Activated CD4-positive, alpha-beta T cell treated with anti-CD3 and anti-CD28 coated beads, Interleukin-10, Interleukin-2, amounts not matched to agents 100 ng/mL and 50 ng/mL, durations not matched to agents 16 hours and 8 hours (primary cell): ENCODE measurements at regions not wholly inside any gene's neighbourhood (a gene's known extent, or its start where the extent isn't known, plus 50 kb on each side); places are given as distances from the start of the nearest gene placed in this dataset.

ENCODE experiments used
- DNase-seq: peaks from one replicate; pipeline ENCODE4 v3.0.0-alpha.2; 2020

GRCh38 chr5:175765858-175766257 lies 105.5 kb upstream of the CPLX2 start:
- DNase-seq: peak; percentile 25

- no peak for DNase-seq
Measured at GRCh38 chr5:175766963-175767362, 104.4 kb upstream of the CPLX2 start.

DNA sequence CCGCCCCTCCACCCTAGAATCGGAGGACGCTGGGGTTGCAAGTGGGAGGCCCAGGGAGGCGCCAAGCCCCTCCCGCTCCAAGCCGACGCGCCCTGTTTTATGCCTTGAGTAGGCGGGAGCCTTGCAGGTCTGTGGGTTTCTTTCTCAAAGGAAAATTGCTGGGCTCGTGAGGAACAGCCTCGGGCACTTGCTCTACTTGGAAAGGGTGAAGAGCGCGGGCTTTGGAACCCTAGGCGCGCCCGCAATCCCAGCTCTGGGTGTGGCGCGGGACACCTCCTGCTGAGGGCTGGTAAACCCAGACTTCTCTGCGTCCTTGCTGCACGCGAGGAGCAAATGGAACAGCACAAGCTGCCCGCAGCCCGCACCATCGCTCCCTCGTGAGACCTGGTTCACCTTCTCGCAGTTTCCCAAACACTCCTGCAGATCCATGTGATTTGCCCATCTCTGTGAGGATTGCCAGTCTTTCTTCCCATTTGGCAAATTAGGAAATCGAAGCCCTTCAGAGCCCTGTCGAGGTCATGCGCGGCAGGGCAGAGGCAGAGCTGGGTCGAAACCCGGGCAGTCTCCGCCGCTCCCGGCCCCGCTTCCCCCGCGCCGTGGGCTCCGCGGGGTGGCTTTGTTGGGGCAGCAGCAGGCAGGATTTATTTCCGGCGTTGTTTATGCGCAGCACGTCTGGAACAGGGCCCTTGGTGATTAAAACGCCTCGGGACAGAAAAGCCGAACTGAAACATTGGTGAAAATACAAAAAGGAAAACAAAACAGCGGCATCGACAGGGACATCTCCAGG lies 98.4 kb upstream of the CPLX2 start:
- no peak for DNase-seq

DNA sequence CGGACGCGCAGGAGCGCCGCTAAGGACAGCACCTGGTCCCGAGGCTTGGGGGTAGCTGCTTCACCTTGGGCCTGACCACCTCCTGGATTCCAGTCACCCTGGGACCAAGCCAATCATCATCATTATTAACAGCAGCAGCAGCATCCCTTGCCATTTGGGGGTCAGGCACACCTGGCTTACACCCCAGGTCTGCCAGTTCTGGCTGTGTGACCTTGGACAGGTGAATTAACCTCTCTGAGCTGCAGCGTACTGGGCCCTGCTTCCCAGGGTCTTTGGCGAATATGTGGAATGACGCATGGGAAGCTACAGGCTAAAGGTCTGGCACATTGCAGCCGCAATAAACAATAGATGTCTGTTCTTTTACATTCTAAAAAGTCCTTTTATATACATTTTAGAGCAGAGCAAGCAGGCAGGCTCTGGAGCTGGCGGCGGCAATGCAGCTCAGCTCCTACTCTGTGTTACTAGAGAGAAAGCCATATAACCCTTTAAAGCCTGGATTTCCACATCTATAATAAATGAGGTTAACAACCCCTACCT lies 97.8 kb upstream of the CPLX2 start:
- no peak for DNase-seq

DNA sequence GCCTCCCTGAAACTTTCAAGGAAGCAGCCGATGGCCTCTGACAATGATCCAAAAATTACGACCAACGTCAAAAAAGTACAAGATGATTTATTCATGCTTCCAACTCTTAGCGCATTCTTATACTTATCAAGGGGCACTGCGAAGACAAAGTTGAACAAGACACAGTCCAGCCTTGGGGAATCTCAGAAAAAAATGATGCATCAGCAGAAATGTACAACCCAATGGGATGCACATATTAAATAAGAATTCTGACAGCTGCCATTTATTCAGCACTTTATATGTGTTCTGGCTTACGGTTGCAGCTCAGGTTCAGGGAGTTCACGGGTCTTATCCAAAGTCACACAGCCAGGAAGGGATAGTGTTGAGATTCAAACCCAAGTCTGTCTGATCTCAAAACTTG lies 96.0 kb upstream of the CPLX2 start:
- no peak for DNase-seq

GRCh38 chr5:175778951-175779503 lies 92.4 kb upstream of the CPLX2 start:
- no peak for DNase-seq

DNA sequence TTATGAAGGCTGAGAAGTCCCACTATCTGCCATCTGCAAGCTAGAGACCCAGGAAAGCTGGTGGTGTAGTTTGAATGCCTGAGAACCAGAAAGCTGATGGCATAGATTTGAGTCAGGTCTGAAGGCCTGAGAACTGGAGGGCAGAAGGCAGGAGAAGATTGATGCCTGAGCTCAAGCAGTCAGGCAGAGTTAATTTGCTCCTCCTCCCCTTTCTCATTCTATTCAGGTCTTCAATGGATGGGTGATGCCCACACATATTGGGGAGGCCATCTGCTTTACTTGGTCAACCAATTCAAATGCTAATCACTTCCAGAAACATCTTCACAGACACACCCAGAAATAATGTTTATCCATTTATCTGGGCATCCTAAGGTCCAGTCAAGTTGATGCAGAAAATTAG lies 87.6 kb upstream of the CPLX2 start:
- no peak for DNase-seq

DNA sequence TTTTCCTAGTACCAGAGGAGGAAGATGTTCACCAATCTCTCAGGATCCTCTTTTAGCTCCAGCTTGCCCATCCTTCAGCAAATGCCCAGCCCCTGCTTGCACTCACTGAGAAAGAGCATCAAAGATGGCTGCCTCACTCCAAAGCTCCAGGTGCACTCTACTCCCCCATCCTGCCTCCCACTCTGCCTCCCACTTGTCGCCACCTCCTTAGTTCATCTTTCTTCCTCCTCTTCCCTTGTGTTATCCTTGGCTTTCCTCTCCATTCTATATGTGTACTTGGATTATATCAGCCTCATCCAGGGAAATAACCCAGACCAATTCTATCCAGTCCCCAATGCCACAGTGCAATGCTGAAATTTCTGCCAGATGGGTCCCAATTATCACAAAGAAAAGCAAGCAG lies 87.1 kb upstream of the CPLX2 start:
- no peak for DNase-seq

- DNase-seq: no peak
Measured at GRCh38 chr5:175785681-175786080, 85.7 kb upstream of the CPLX2 start.

- no peak for DNase-seq
Measured at GRCh38 chr5:175788155-175788787, 83.1 kb upstream of the CPLX2 start.

DNA sequence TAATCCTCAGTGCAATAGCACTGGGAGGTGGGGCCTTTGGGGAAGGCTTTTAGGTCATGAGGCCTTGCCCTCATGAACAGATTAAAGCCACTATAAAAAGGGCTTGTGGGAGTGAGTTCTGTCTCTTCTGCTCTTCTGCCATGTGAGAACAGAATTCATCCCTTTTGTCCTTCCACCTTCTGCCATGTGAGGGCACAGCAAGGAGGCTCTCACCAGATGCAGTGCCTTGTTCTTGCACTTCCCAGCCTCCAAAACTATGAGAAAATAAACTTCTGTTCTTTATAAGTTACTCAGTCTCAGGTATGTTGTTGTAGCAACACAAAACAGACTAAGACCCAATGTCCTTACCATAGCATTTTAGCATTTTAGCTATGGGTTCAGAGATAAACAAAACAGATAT lies 81.7 kb upstream of the CPLX2 start:
- DNase-seq: no peak

DNA sequence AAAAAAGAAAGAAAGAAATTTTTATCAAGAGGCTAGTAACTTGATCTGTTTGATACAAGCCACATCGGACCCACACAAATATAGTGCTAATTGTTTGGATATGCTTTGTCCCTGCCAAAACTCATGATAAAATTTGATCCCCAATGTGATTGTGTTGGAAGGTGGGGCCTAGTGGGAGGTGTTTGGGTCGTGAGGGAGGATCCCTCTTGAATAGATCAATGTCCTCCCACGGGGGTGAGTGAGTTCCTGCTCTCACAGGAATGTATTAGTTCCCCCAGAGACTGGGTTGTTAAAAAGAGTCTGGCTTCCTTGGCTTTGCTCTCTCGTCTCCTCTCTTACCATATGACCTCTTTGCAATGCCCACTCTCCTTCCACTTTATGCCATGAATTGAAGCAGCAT lies 80.6 kb upstream of the CPLX2 start:
- DNase-seq: no peak

DNA sequence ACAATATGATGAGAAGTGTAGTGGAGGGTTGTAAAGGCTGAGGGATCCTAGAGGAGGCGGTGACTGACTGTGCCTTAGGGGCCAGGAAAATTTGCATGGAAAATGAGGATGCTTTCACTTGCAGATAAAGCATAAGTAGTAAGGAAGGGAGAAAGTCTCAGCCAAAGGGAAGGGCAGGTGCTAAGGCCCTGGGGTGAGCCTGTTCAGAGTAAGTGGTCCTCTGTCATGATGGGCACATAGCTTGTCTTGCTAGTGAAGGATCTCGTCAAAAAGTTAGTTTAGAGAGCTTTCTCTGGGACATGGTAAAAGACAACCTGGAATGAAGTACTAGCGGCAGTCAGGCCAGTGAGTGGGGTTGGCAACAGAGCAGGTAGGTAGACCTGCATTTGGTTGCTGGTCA lies 75.4 kb upstream of the CPLX2 start:
- no peak for DNase-seq

- peak; percentile 70 for DNase-seq
Measured at GRCh38 chr5:175796536-175797499, 74.6 kb upstream of the CPLX2 start.

DNA sequence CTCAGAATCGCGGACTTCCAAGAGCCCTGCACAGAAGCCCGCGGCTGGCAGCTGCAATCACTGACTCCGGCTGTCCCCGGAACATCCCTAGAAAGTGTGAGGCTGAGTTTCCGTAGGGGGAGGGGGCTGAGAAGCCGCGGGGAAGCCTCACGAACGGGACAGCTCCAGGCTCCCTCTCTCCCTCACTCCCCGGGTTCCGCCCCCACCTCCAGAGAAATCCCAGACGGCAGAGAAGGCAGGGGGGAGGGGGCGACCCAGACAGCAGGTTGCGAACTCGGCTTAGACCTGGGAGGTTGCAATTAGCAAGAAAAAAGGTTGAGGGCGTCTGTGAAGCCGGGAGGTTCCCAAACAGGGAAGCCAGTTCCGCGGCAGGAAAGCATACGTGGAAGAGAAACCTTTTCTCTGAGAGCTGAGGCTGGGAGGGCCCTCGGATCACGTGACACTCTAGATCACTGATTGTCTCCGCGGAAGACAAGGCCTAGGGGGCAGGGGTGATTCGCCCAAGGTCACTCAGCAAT lies 73.8 kb upstream of the CPLX2 start:
- no peak for DNase-seq

GRCh38 chr5:175798626-175799025 lies 72.8 kb upstream of the CPLX2 start:
- no peak for DNase-seq

GRCh38 chr5:175800656-175801081 lies 70.7 kb upstream of the CPLX2 start:
- no peak for DNase-seq

- DNase-seq: no peak
Measured at GRCh38 chr5:175802361-175802760, 69.0 kb upstream of the CPLX2 start.

GRCh38 chr5:175803254-175803653 lies 68.1 kb upstream of the CPLX2 start:
- no peak for DNase-seq

- no peak for DNase-seq
Measured at GRCh38 chr5:175803736-175804454, 67.5 kb upstream of the CPLX2 start.

GRCh38 chr5:175805256-175806011 lies 65.9 kb upstream of the CPLX2 start:
- no peak for DNase-seq
